ENCODE measurements at regions not wholly inside any gene's neighbourhood (a gene's known extent, or its start where the extent isn't known, plus 50 kb on each side); places are given as distances from the start of the nearest gene placed in this dataset.

DNA sequence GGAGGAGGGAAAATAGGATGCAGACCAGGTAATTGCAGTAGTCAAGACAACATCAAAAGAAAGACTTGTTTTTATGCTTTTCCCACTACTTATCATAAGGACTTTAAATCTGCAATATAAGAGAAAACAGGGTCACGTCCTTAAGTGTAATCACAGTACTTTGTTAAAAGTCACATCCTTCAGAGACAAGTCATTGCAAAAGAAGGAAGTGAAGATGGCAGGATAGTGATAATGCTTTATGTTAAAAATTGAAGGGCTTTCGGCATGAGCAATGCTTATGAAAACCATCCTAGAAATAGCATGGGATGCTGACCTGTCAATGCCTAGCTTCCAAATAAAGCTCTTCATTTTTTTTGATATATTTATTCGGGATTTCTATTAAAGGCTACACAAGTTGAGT is 110.2 kb upstream of the TENM3 start:
- no peaks in the 10 kb centered on the region for H3K9me3 ChIP-seq
- intact Hi-C loops (cut with DNase I) = no loop called here
- TF ChIP-seq POLR2A (IDR thresholded peaks at IDR 0.05; ENCODE audit: low read depth) (no peak), POLR2AphosphoS5 (IDR thresholded peaks at IDR 0.05) (no peak), EP300 (IDR thresholded peaks at IDR 0.05) (no peak)
- TF ChIP-seq, protein P1, sequence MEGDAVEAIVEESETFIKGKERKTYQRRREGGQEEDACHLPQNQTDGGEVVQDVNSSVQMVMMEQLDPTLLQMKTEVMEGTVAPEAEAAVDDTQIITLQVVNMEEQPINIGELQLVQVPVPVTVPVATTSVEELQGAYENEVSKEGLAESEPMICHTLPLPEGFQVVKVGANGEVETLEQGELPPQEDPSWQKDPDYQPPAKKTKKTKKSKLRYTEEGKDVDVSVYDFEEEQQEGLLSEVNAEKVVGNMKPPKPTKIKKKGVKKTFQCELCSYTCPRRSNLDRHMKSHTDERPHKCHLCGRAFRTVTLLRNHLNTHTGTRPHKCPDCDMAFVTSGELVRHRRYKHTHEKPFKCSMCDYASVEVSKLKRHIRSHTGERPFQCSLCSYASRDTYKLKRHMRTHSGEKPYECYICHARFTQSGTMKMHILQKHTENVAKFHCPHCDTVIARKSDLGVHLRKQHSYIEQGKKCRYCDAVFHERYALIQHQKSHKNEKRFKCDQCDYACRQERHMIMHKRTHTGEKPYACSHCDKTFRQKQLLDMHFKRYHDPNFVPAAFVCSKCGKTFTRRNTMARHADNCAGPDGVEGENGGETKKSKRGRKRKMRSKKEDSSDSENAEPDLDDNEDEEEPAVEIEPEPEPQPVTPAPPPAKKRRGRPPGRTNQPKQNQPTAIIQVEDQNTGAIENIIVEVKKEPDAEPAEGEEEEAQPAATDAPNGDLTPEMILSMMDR (IDR thresholded peaks at IDR 0.05) = no peak
- no peak for DNase-seq (ENCODE audit: extremely low spot score)
- no peaks in the 10 kb centered on the region for H3K27me3 ChIP-seq
- no peaks in the 10 kb centered on the region for H3K36me3 ChIP-seq
- H3K27ac ChIP-seq (replicated peaks in 1 of 4) = no peak overlapping the region
- H3K4me3 ChIP-seq = no peak overlapping the region
- H3K4me1 ChIP-seq = no peaks in the 10 kb centered on the region
- 86% methylated on average over 3 of the region's 3 CpGs for WGBS

DNA sequence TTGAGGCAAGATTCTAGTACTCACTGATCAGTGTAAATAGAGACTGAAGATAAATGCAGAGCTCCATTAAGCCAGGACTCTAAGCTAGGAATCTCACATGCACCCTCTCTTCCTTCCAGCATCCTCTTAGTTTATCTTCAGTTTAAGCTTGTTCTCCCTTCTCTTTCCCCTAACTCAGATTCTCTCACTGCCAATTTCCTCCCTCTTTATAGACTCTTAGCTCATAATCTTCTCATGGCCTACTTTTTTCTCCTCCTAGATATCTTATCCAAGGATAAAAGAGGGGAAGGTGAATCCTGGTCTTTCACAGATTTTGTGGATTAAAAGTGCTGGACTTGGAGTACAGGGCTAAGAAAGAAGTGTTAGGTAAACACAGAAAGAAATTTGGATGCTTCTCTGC is 108.9 kb upstream of the TENM3 start:
- TF ChIP-seq POLR2AphosphoS5 (IDR thresholded peaks at IDR 0.05) (no peak), POLR2A (IDR thresholded peaks at IDR 0.05; ENCODE audit: low read depth) (no peak), EP300 (IDR thresholded peaks at IDR 0.05) (no peak)
- TF ChIP-seq, protein P1 (IDR thresholded peaks at IDR 0.05) = no peak
- Histone ChIP-seq H3K9me3 (no peaks in the 10 kb centered on the region), H3K36me3 (no peaks in the 10 kb centered on the region), H3K27me3 (no peaks in the 10 kb centered on the region), H3K27ac (replicated peaks in 1 of 4) (no peak overlapping the region), H3K4me3 (no peak overlapping the region), H3K4me1 (no peaks in the 10 kb centered on the region)
- no peak for DNase-seq (ENCODE audit: extremely low spot score)
- intact Hi-C loops (cut with DNase I) = no loop called here

- no peak for TF ChIP-seq EP300 (IDR thresholded peaks at IDR 0.05)
- TF ChIP-seq POLR2A (IDR thresholded peaks at IDR 0.05; ENCODE audit: low read depth) = no peak
- TF ChIP-seq POLR2AphosphoS5 (IDR thresholded peaks at IDR 0.05) = no peak
- TF ChIP-seq, protein P1 (IDR thresholded peaks at IDR 0.05) = no peak
- Histone ChIP-seq H3K9me3 (no peaks in the 10 kb centered on the region), H3K36me3 (no peaks in the 10 kb centered on the region), H3K27me3 (peaks cover 0 to 12% (median 0%) of the 10 kb centered on the region in 4 donors), H3K4me1 (peaks cover 0 to 8% (median 0%) of the 10 kb centered on the region in 4 donors), H3K4me3 (no peak overlapping the region), H3K27ac (replicated peaks in 1 of 4) (no peak overlapping the region)
- 80% methylated on average over 3 of the region's 3 CpGs for WGBS
- DNase-seq (ENCODE audit: extremely low spot score) = no peak
- intact Hi-C loops (cut with DNase I) = no loop called here
Observed at GRCh38 chr4:182136201-182136600, 107.0 kb upstream of the TENM3 start.

DNA sequence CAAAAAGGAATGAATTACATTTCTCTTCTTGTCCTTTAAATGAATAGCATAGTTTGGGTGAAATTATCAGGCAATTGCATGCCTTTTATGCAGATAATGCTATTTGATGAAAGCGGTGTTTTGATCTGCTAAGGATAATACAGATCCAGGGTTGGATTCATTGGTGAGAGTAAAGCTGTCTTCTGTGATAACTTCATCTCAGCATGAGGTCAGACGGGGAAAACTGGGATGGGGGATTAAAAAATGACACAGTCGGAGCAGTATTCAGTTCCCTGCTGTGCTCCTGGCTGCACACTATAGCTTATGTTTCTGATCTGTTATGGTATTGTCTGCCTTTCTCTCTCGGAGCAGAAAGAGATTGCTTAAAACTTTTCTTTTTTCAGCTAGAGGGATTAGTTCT is 105.9 kb upstream of the TENM3 start:
- H3K27me3 ChIP-seq = peaks cover 0 to 20% (median 0%) of the 10 kb centered on the region in 4 donors
- H3K9me3 ChIP-seq = no peaks in the 10 kb centered on the region
- H3K4me1 ChIP-seq = peaks cover 0 to 9% (median 2%) of the 10 kb centered on the region in 4 donors
- no peaks in the 10 kb centered on the region for H3K36me3 ChIP-seq
- no peak overlapping the region for H3K4me3 ChIP-seq
- DNase-seq (ENCODE audit: extremely low spot score) = no peak
- intact Hi-C loops (cut with DNase I) = no loop called here
- WGBS = 75% methylated on average over 4 of the region's 4 CpGs
- TF ChIP-seq, protein P1 (IDR thresholded peaks at IDR 0.05) = no peak
- TF ChIP-seq POLR2A (IDR thresholded peaks at IDR 0.05; ENCODE audit: low read depth) (no peak), EP300 (IDR thresholded peaks at IDR 0.05) (no peak), POLR2AphosphoS5 (IDR thresholded peaks at IDR 0.05) (no peak)
- no peak overlapping the region for H3K27ac ChIP-seq (replicated peaks in 1 of 4)

DNA sequence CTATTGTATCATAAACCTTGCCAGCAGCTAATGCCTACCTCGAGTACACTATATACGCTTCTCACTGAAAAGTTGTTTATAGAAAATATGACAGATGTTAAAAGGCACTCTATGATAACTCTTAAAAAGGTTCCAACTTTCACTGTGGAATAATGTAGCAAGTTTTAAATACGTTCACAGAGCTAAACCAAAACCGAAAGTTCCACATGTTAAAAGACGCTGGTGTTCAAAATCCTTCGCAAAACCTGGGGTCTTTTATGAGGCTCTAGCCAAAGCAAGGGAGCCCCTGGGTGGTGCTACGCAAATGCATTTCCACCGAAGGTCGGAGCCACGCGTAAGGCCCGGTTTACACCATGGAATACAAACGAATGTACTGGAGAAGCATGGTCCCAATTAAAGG is 103.7 kb upstream of the TENM3 start:
- intact Hi-C loops (cut with DNase I) = no loop called here
- no peak for DNase-seq (ENCODE audit: extremely low spot score)
- Histone ChIP-seq H3K36me3 (no peaks in the 10 kb centered on the region), H3K27ac (replicated peaks in 1 of 4) (peak overlapping the region in 3 of 4 donors; percentile 19 to 49 (median 47)), H3K27me3 (peaks cover 0 to 41% (median 3%) of the 10 kb centered on the region in 4 donors), H3K4me3 (peak overlapping the region; percentile 35 to 49 (median 48)), H3K4me1 (peaks cover 16 to 30% (median 19%) of the 10 kb centered on the region in 4 donors), H3K9me3 (no peaks in the 10 kb centered on the region)
- 28% methylated on average over 13 of the region's 13 CpGs for WGBS
- TF ChIP-seq POLR2AphosphoS5 (IDR thresholded peaks at IDR 0.05) (no peak), EP300 (IDR thresholded peaks at IDR 0.05) (no peak), POLR2A (IDR thresholded peaks at IDR 0.05; ENCODE audit: low read depth) (no peak)
- TF ChIP-seq, protein P1 (IDR thresholded peaks at IDR 0.05) = no peak

Data from esophagus muscularis mucosa (tissue), 4 donors.